WTC11 (cell line): ENCODE measurements at regions not wholly inside any gene's neighbourhood (a gene's known extent, or its start where the extent isn't known, plus 50 kb on each side); places are given as distances from the start of the nearest gene placed in this dataset.

ENCODE experiments used
- ATAC-seq: fragments of 200-7000 bp; cut with Tn5 transposase; 2 replicates; pipeline ENCODE4 v1.10.0; 2021; ENCODE audit warnings: mild to moderate bottlenecking, moderate library complexity
- CTCF ChIA-PET: fragments of 300-600 bp; sonication (Branson Sonifier 250); formaldehyde crosslinking; loops from one replicate; lab custom pipeline; 2021; ENCODE audit warnings: antibody characterized with exemption; lab: Charles Lee
- POLR2A ChIA-PET: fragments of 350-600 bp; sonication (Branson Sonifier 250); formaldehyde crosslinking; loops from one replicate; lab custom pipeline; 2021; ENCODE audit warnings: antibody characterized with exemption; lab: Charles Lee
- DNase-seq: peaks from one replicate; pipeline ENCODE4 v3.0.0; 2021; ENCODE audit warnings: low spot score
- H3K27ac Mint-ChIP-seq: 2 replicates; pipeline ENCODE4 v1.8.0; 2021; ENCODE audit warnings: mixed read lengths
- H3K27me3 Mint-ChIP-seq: 2 replicates; pipeline ENCODE4 v1.8.0; 2021; ENCODE audit warnings: low read depth, mild to moderate bottlenecking, moderate library complexity, mixed read lengths
- H3K36me3 Mint-ChIP-seq: 2 replicates; pipeline ENCODE4 v1.8.0; 2021; ENCODE audit warnings: mixed read lengths
- H3K4me1 Mint-ChIP-seq: 2 replicates; pipeline ENCODE4 v1.8.0; 2022; ENCODE audit warnings: mixed read lengths
- H3K4me3 Mint-ChIP-seq: 2 replicates; pipeline ENCODE4 v1.8.0; 2021; ENCODE audit warnings: mild to moderate bottlenecking, moderate library complexity, mixed read lengths
- H3K9me3 Mint-ChIP-seq: 2 replicates; pipeline ENCODE4 v1.8.0; 2021; ENCODE audit warnings: mixed read lengths
- AR ChIP-seq: fragments of 250-450 bp; sonication (Bioruptor Pico); IDR thresholded peaks from 2 replicates; pipeline ENCODE4 v1.9.0; 2021; ENCODE audit warnings: mild to moderate bottlenecking
- ARID4B ChIP-seq: sonication (generic); formaldehyde crosslinking; IDR thresholded peaks from 2 replicates; pipeline ENCODE4 v1.8.0; 2023; ENCODE audit warnings: missing genetic modification reagents, mild to moderate bottlenecking, borderline replicate concordance
- ATF2 ChIP-seq: sonication (generic); formaldehyde crosslinking; IDR thresholded peaks from 2 replicates; pipeline ENCODE4 v1.8.1; 2022; ENCODE audit warnings: low read depth, missing genetic modification reagents, borderline replicate concordance
- ATF6 ChIP-seq: sonication (generic); formaldehyde crosslinking; IDR thresholded peaks from 2 replicates; pipeline ENCODE4 v1.8.1; 2023; ENCODE audit warnings: mild to moderate bottlenecking, missing genetic modification reagents
- CDX4 ChIP-seq: fragments of 250-450 bp; sonication (Bioruptor Pico); IDR thresholded peaks from 2 replicates; pipeline ENCODE4 v1.9.0; 2021; ENCODE audit warnings: moderate library complexity, mild to moderate bottlenecking, inconsistent platforms, borderline replicate concordance
- CTCF ChIP-seq: fragments of 200-600 bp; IDR thresholded peaks from 2 replicates; pipeline ENCODE4 v1.8.0; 2022; ENCODE audit warnings: antibody characterized with exemption
- ETV6 ChIP-seq: sonication (generic); formaldehyde crosslinking; IDR thresholded peaks from 2 replicates; pipeline ENCODE4 v1.8.1; 2022; ENCODE audit warnings: mild to moderate bottlenecking, missing genetic modification reagents
- FOXP1 ChIP-seq: sonication (generic); formaldehyde crosslinking; IDR thresholded peaks from 2 replicates; pipeline ENCODE4 v1.8.0; 2022; ENCODE audit warnings: missing genetic modification reagents, mild to moderate bottlenecking, moderate library complexity, borderline replicate concordance
- GTF2I ChIP-seq: fragments of 250-450 bp; sonication (Bioruptor Pico); conservative IDR thresholded peaks from 2 replicates; pipeline ENCODE4 v1.4.0; 2021; ENCODE audit warnings: mild to moderate bottlenecking
- IRF2 ChIP-seq: sonication (generic); formaldehyde crosslinking; IDR thresholded peaks from 2 replicates; pipeline ENCODE4 v1.8.0; 2022; ENCODE audit warnings: low read depth, missing genetic modification reagents, borderline replicate concordance
- JAZF1 ChIP-seq: fragments of 250-450 bp; sonication (Bioruptor Pico); IDR thresholded peaks from 2 replicates; pipeline ENCODE4 v1.9.0; 2021; ENCODE audit warnings: moderate library complexity, mild to moderate bottlenecking, inconsistent platforms
- MAX ChIP-seq: sonication (generic); formaldehyde crosslinking; IDR thresholded peaks from 2 replicates; pipeline ENCODE4 v1.8.0; 2022; ENCODE audit warnings: mild to moderate bottlenecking, missing genetic modification reagents
- NFATC4 ChIP-seq: fragments of 250-450 bp; sonication (Bioruptor Pico); IDR thresholded peaks from 2 replicates; pipeline ENCODE4 v1.9.0; 2021; ENCODE audit warnings: mild to moderate bottlenecking
- NR2C2 ChIP-seq: sonication (generic); formaldehyde crosslinking; IDR thresholded peaks from 2 replicates; pipeline ENCODE4 v1.8.0; 2022; ENCODE audit warnings: mild to moderate bottlenecking, missing genetic modification reagents
- OVOL2 ChIP-seq: fragments of 250-450 bp; sonication (Bioruptor Pico); IDR thresholded peaks from 2 replicates; pipeline ENCODE4 v1.9.0; 2021; ENCODE audit warnings: mild to moderate bottlenecking, borderline replicate concordance
- RORB ChIP-seq: fragments of 250-450 bp; sonication (Bioruptor Pico); IDR thresholded peaks from 2 replicates; pipeline ENCODE4 v1.9.0; 2021; ENCODE audit warnings: mild to moderate bottlenecking
- TEAD4 ChIP-seq: sonication (generic); formaldehyde crosslinking; IDR thresholded peaks from 2 replicates; pipeline ENCODE4 v1.8.0; 2022; ENCODE audit warnings: mild to moderate bottlenecking, missing genetic modification reagents
- ZSCAN18 ChIP-seq: fragments of 250-450 bp; sonication (Bioruptor Pico); IDR thresholded peaks from 2 replicates; pipeline ENCODE4 v2.1.2; 2022; ENCODE audit warnings: mild to moderate bottlenecking, moderate library complexity

GRCh38 chr7:152527610-152528032, 91.8 kb upstream of the KMT2C start:
- no peak for ATAC-seq
- ChIA-PET POLR2A (no interaction called here), CTCF (no interaction called here)
- H3K27ac Mint-ChIP-seq, result no peak overlapping the region
- no peak for TF ChIP-seq AR
- TF ChIP-seq ATF2, result no peak
- no peak for TF ChIP-seq CDX4 (CRISPR knock-in tag)
- no peak for TF ChIP-seq IRF2
- no peak for TF ChIP-seq CTCF
- TF ChIP-seq MAX (CRISPR knock-in tag), result no peak
- TF ChIP-seq TEAD4 (CRISPR knock-in tag), result no peak
- TF ChIP-seq JAZF1 (CRISPR knock-in tag), result no peak
- no peak for TF ChIP-seq ARID4B (CRISPR knock-in tag)
- no peak for TF ChIP-seq ATF6 (CRISPR knock-in tag)
- no peak for TF ChIP-seq NR2C2 (CRISPR knock-in tag)
- DNase-seq, result no peak
- H3K4me3 Mint-ChIP-seq, result no peak overlapping the region
- H3K4me1 Mint-ChIP-seq, result peaks cover 15% of the 10 kb centered on the region
- peaks cover 7% of the 10 kb centered on the region for H3K9me3 Mint-ChIP-seq
- no peaks in the 10 kb centered on the region for H3K36me3 Mint-ChIP-seq
- H3K27me3 Mint-ChIP-seq, result peaks cover 2% of the 10 kb centered on the region

GRCh38 chr7:152523916-152524315, 88.1 kb upstream of the KMT2C start:
- ChIA-PET CTCF (interaction anchor here (0.7 kb wide), 1 partner anchor 21 kb away, joined by 3 read pairs; no protein-coding TSS in a partner anchor), POLR2A (interaction anchor here (0.5 kb wide), 2 partner anchors 21 to 88 kb away, joined by 3 read pairs; no protein-coding TSS in a partner anchor)
- H3K4me3 Mint-ChIP-seq, result no peak overlapping the region
- peaks cover 23% of the 10 kb centered on the region for H3K4me1 Mint-ChIP-seq
- H3K27me3 Mint-ChIP-seq, result peaks cover 2% of the 10 kb centered on the region
- H3K9me3 Mint-ChIP-seq, result peaks cover 11% of the 10 kb centered on the region
- H3K36me3 Mint-ChIP-seq, result peaks cover 12% of the 10 kb centered on the region
- no peak overlapping the region for H3K27ac Mint-ChIP-seq
- ATAC-seq (no peak), DNase-seq (no peak)
- TF ChIP-seq RORB (no peak), OVOL2 (CRISPR knock-in tag) (no peak), TEAD4 (CRISPR knock-in tag) (no peak), ETV6 (CRISPR knock-in tag) (no peak), NR2C2 (CRISPR knock-in tag) (no peak), ATF6 (CRISPR knock-in tag) (no peak), GTF2I (CRISPR knock-in tag) (no peak), ZSCAN18 (CRISPR knock-in tag) (no peak), FOXP1 (no peak), NFATC4 (no peak)
